CD4-positive, alpha-beta T cell (primary cell): ENCODE measurements at regions not wholly inside any gene's neighbourhood (a gene's known extent, or its start where the extent isn't known, plus 50 kb on each side); places are given as distances from the start of the nearest gene placed in this dataset.

Source experiments
- ATAC-seq: fragments of 200-7000 bp; cut with Tn5 transposase; one replicate; pipeline ENCODE4 v1.10.0; 2022; ENCODE audit warnings: mild to moderate bottlenecking; ENCODE audit not compliant: poor library complexity
- CTCF ChIA-PET: fragments of 350-600 bp; sonication (Branson Sonifier 250); formaldehyde crosslinking; loops from one replicate; lab custom pipeline; 2021; ENCODE audit warnings: antibody characterized with exemption, inconsistent platforms; lab: Charles Lee
- POLR2A ChIA-PET: fragments of 350-600 bp; sonication (Branson Sonifier 250); formaldehyde crosslinking; loops from one replicate; lab custom pipeline; 2021; ENCODE audit warnings: antibody characterized with exemption, inconsistent platforms; lab: Charles Lee
- DNase-seq, 14 experiments: peaks; one replicate each; pipeline ENCODE4 v3.0.0-alpha.2; 2013 to 2020; ENCODE audit warnings: mixed read lengths in 2 of 14
- H3K27ac ChIP-seq, 2 donors: one replicate each; pipeline versions ENCODE4 v1.5.1 to v1.7.0; 2013; ENCODE audit warnings: low read length in 2 of 2, low read depth in 1 of 2, mild to moderate bottlenecking in 1 of 2
- H3K27me3 ChIP-seq, 2 experiments: 1 replicate in 1 of 2; 2 replicates in 1 of 2; pipeline versions ENCODE4 v1.6.1 to v1.7.0; 2013; ENCODE audit warnings: low read length in 2 of 2, control low read depth in 1 of 2, mild to moderate bottlenecking in 1 of 2, moderate library complexity in 1 of 2; ENCODE audit not compliant: insufficient read depth in 2 of 2, control insufficient read depth in 1 of 2
- H3K36me3 ChIP-seq: one replicate; pipeline ENCODE4 v1.6.1; 2013; ENCODE audit warnings: low read length, control low read depth; ENCODE audit not compliant: insufficient read depth
- H3K4me1 ChIP-seq: one replicate; pipeline ENCODE4 v1.6.1; 2013; ENCODE audit warnings: low read length, control low read depth; ENCODE audit not compliant: insufficient read depth
- H3K4me3 ChIP-seq: one replicate; pipeline ENCODE4 v1.5.1; 2013; ENCODE audit warnings: mild to moderate bottlenecking, low read length, moderate library complexity
- H3K9me3 ChIP-seq, 2 experiments: 1 replicate in 1 of 2; 2 replicates in 1 of 2; pipeline versions ENCODE4 v1.6.1 to v1.7.0; 2013; ENCODE audit warnings: low read length in 2 of 2, mild to moderate bottlenecking in 2 of 2, control low read depth in 1 of 2, moderate library complexity in 1 of 2; ENCODE audit not compliant: control insufficient read depth in 1 of 2, insufficient read depth in 1 of 2
- H3K27ac Mint-ChIP-seq: one replicate; pipeline ENCODE4 v1.8.0; 2020; ENCODE audit warnings: mixed read lengths
- H3K27me3 Mint-ChIP-seq: one replicate; pipeline ENCODE4 v1.8.0; 2021; ENCODE audit warnings: mixed read lengths
- H3K36me3 Mint-ChIP-seq: one replicate; pipeline ENCODE4 v1.8.0; 2021; ENCODE audit warnings: low read depth, mixed read lengths
- H3K4me1 Mint-ChIP-seq: one replicate; pipeline ENCODE4 v1.8.0; 2021; ENCODE audit warnings: low read depth, mixed read lengths
- H3K4me3 Mint-ChIP-seq: one replicate; pipeline ENCODE4 v1.8.0; 2020; ENCODE audit warnings: mild to moderate bottlenecking, mixed read lengths
- H3K9me3 Mint-ChIP-seq: one replicate; pipeline ENCODE4 v1.8.0; 2020; ENCODE audit warnings: mixed read lengths
- CTCF ChIP-seq: fragments of 200-600 bp; IDR thresholded peaks from one replicate; pipeline ENCODE4 v1.8.0; 2022; ENCODE audit warnings: antibody characterized with exemption, mild to moderate bottlenecking
- intact Hi-C, 2 experiments: fragments of 100-400 bp; cut with DNase I in 1 of 2; cut with micrococcal nuclease in 1 of 2; formaldehyde crosslinking; loops; one replicate each; pipeline versions ENCODE4 v1.15.1 to v1.9.0; 2023 to 2025; cut with DNase I, micrococcal nuclease

GRCh38 chr4:148850257-148850995, 408.2 kb upstream of the NR3C2 start:
- ATAC-seq: no peak
- no peaks in the 10 kb centered on the region for H3K9me3 ChIP-seq
- H3K4me1 ChIP-seq: no peaks in the 10 kb centered on the region
- Mint-ChIP-seq H3K27ac (no peak overlapping the region), H3K36me3 (no peaks in the 10 kb centered on the region), H3K4me1 (no peaks in the 10 kb centered on the region), H3K4me3 (no peak overlapping the region), H3K27me3 (no peaks in the 10 kb centered on the region), H3K9me3 (no peaks in the 10 kb centered on the region)
- H3K27ac ChIP-seq: no peak overlapping the region
- H3K4me3 ChIP-seq: no peak overlapping the region
- TF ChIP-seq CTCF: no peak
- no peaks in the 10 kb centered on the region for H3K27me3 ChIP-seq
- intact Hi-C loops: no loop called here
- POLR2A ChIA-PET: no interaction called here
- CTCF ChIA-PET: no interaction called here
- no peaks in the 10 kb centered on the region for H3K36me3 ChIP-seq
- DNase-seq: no peak

GRCh38 chr4:148849581-148849980, 407.4 kb upstream of the NR3C2 start:
- DNase-seq: no peak
- Histone ChIP-seq H3K4me1 (no peaks in the 10 kb centered on the region), H3K4me3 (no peak overlapping the region), H3K27ac (no peak overlapping the region), H3K9me3 (no peaks in the 10 kb centered on the region), H3K36me3 (no peaks in the 10 kb centered on the region), H3K27me3 (no peaks in the 10 kb centered on the region)
- CTCF ChIA-PET: no interaction called here
- Mint-ChIP-seq H3K4me3 (no peak overlapping the region), H3K27me3 (no peaks in the 10 kb centered on the region), H3K4me1 (no peaks in the 10 kb centered on the region), H3K27ac (no peak overlapping the region), H3K9me3 (no peaks in the 10 kb centered on the region), H3K36me3 (no peaks in the 10 kb centered on the region)
- POLR2A ChIA-PET: no interaction called here
- no peak for ATAC-seq
- no peak for TF ChIP-seq CTCF
- intact Hi-C loops: no loop called here

- no peak for DNase-seq
- no peak overlapping the region for H3K4me3 Mint-ChIP-seq
- Histone ChIP-seq H3K27me3 (no peaks in the 10 kb centered on the region), H3K4me1 (no peaks in the 10 kb centered on the region), H3K27ac (no peak overlapping the region), H3K9me3 (no peaks in the 10 kb centered on the region), H3K4me3 (no peak overlapping the region), H3K36me3 (no peaks in the 10 kb centered on the region)
- POLR2A ChIA-PET: no interaction called here
- no peaks in the 10 kb centered on the region for H3K4me1 Mint-ChIP-seq
- H3K27ac Mint-ChIP-seq: no peak overlapping the region
- peaks cover 9% of the 10 kb centered on the region for H3K27me3 Mint-ChIP-seq
- CTCF ChIA-PET: no interaction called here
- no peak for TF ChIP-seq CTCF
- ATAC-seq: no peak
- no peaks in the 10 kb centered on the region for H3K9me3 Mint-ChIP-seq
- intact Hi-C loops: no loop called here
- H3K36me3 Mint-ChIP-seq: no peaks in the 10 kb centered on the region
These were observed 405.5 kb upstream of the NR3C2 start for GRCh38 chr4:148847544-148848255.
